Neural progenitor cell (in vitro differentiated cells): ENCODE measurements at regions not wholly inside any gene's neighbourhood (a gene's known extent, or its start where the extent isn't known, plus 50 kb on each side); places are given as distances from the start of the nearest gene placed in this dataset.

ENCODE experiments used
- EZH2 ChIP-seq: fragments of 200-600 bp; sonication (generic); IDR thresholded peaks from 2 replicates; pipeline ENCODE4 v1.6.1; 2017; ENCODE audit warnings: antibody characterized with exemption, mild to moderate bottlenecking, moderate library complexity
- EZH2phosphoT487 ChIP-seq: fragments of 200-600 bp; sonication (generic); IDR thresholded peaks from 2 replicates; pipeline ENCODE4 v1.6.1; 2017; ENCODE audit warnings: antibody characterized with exemption
- TF ChIP-seq, protein P1 (sequence below): fragments of 200-600 bp; sonication (generic); IDR thresholded peaks from 2 replicates; pipeline ENCODE4 v1.5.1; 2017; ENCODE audit warnings: antibody characterized with exemption, mild to moderate bottlenecking

DNA sequence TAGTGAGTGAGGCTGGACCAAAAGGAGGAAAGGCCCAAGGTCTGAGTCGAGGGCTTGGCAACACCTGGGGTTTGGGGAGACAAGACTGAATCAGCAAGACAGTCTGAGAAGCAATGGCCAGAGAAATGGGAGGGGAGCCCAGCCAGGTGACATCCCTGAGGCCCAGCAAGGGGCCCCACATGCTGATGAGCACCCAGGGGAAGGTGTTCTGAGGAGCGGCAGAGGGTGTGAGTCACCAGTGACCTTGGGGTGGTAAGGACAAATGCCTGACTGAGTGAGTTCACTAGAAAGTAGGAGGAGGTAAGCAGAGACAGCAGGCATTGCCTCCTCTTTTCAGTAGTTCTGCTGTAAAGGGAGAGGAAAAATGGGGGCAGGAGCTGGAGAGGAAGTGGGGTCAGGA is 192.4 kb upstream of the GALNT2 start:
- TF ChIP-seq, protein P1, sequence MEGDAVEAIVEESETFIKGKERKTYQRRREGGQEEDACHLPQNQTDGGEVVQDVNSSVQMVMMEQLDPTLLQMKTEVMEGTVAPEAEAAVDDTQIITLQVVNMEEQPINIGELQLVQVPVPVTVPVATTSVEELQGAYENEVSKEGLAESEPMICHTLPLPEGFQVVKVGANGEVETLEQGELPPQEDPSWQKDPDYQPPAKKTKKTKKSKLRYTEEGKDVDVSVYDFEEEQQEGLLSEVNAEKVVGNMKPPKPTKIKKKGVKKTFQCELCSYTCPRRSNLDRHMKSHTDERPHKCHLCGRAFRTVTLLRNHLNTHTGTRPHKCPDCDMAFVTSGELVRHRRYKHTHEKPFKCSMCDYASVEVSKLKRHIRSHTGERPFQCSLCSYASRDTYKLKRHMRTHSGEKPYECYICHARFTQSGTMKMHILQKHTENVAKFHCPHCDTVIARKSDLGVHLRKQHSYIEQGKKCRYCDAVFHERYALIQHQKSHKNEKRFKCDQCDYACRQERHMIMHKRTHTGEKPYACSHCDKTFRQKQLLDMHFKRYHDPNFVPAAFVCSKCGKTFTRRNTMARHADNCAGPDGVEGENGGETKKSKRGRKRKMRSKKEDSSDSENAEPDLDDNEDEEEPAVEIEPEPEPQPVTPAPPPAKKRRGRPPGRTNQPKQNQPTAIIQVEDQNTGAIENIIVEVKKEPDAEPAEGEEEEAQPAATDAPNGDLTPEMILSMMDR: no peak
- TF ChIP-seq EZH2 (no peak), EZH2phosphoT487 (no peak)
